ENCODE measurements at regions not wholly inside any gene's neighbourhood (a gene's known extent, or its start where the extent isn't known, plus 50 kb on each side); places are given as distances from the start of the nearest gene placed in this dataset.

DNA sequence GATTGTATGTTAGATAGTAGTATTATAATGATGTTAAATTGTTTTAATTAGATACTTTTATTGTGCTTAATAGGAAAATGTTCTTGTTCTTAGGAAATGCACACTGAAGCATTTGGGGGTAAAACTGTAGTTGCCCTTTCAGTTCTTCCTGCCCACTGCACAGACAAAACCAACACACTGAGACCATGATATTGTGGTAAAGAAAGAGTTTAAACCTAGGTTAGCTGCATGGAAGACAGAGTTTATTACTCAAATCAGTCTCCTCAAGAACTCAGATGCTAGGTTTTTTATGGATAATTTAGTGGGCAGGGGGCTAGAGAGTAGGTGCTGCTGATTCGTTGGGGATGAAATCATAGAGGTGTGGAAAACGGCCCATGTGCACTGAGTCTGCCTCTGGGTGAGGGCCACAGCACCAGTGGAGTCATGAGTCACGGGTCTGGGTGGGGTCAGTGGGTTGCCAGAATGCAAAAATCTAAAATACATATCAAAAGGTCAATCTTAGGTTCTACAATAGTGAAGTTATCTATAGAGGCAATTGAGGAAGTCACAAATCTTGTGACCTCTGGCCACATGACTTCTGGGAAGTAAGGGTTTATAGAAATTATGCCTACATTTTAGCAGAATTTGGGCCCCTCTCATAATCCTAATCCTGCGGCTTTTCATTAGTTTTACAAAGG lies 124.8 kb upstream of the FOXN2 start:
- H3K9me3 Mint-ChIP-seq: peaks cover 0 to 8% (median 0%) of the 10 kb centered on the region in 3 donors
- H3K27ac ChIP-seq (ENCODE audit: low read length): no peak overlapping the region
- H3K36me3 Mint-ChIP-seq: no peaks in the 10 kb centered on the region
- no peak for ATAC-seq (replicated peaks in 1 of 4)
- no peaks in the 10 kb centered on the region for H3K27me3 ChIP-seq (replicated peaks in 1 of 2; ENCODE audit: control insufficient read depth in 2 of 2, extremely low read depth in 1 of 2, insufficient read depth in 2 of 2, low read length in 1 of 2)
- H3K27me3 Mint-ChIP-seq: peaks cover 0 to 2% of the 10 kb centered on the region in 2 donors
- no peak overlapping the region for H3K4me3 ChIP-seq (ENCODE audit: control insufficient read depth in 1 of 2, extremely low read depth in 1 of 2, low read length in 1 of 2)
- no peak overlapping the region for H3K4me3 Mint-ChIP-seq
- H3K27ac Mint-ChIP-seq: no peak overlapping the region
- DNase-seq: peak in 1 of 35 experiments; percentile 6
- H3K4me1 Mint-ChIP-seq: no peaks in the 10 kb centered on the region
- H3K36me3 ChIP-seq (ENCODE audit: control insufficient read depth in 2 of 2, extremely low read depth in 1 of 2, insufficient read depth in 1 of 2, low read length in 1 of 2): no peaks in the 10 kb centered on the region
- CTCF ChIA-PET: no interaction called here
- 78% methylated on average over 2 of the region's 4 CpGs for WGBS (ENCODE audit: insufficient coverage)
- H3K9me3 ChIP-seq: no peaks in the 10 kb centered on the region
- no peaks in the 10 kb centered on the region for H3K4me1 ChIP-seq (ENCODE audit: control insufficient read depth in 1 of 2, extremely low read depth in 1 of 2, insufficient read depth in 2 of 2, low read length in 2 of 2)
- POLR2A ChIA-PET: no interaction called here

- H3K27me3 ChIP-seq (replicated peaks in 1 of 2; ENCODE audit: control insufficient read depth in 2 of 2, extremely low read depth in 1 of 2, insufficient read depth in 2 of 2, low read length in 1 of 2): no peaks in the 10 kb centered on the region
- CTCF ChIA-PET: no interaction called here
- H3K27ac Mint-ChIP-seq: no peak overlapping the region
- peaks cover 0 to 8% (median 0%) of the 10 kb centered on the region in 3 donors for H3K9me3 Mint-ChIP-seq
- H3K4me1 ChIP-seq (ENCODE audit: control insufficient read depth in 1 of 2, extremely low read depth in 1 of 2, insufficient read depth in 2 of 2, low read length in 2 of 2): no peaks in the 10 kb centered on the region
- POLR2A ChIA-PET: no interaction called here
- no CpG with 5 or more reads among the region's 2 CpGs for WGBS (ENCODE audit: insufficient coverage)
- H3K4me1 Mint-ChIP-seq: no peaks in the 10 kb centered on the region
- no peak for ATAC-seq (replicated peaks in 1 of 4)
- no peaks in the 10 kb centered on the region for H3K36me3 Mint-ChIP-seq
- no peak overlapping the region for H3K4me3 ChIP-seq (ENCODE audit: control insufficient read depth in 1 of 2, extremely low read depth in 1 of 2, low read length in 1 of 2)
- H3K27me3 Mint-ChIP-seq: peaks cover 0 to 2% of the 10 kb centered on the region in 2 donors
- no peak overlapping the region for H3K27ac ChIP-seq (ENCODE audit: low read length)
- no peaks in the 10 kb centered on the region for H3K36me3 ChIP-seq (ENCODE audit: control insufficient read depth in 2 of 2, extremely low read depth in 1 of 2, insufficient read depth in 1 of 2, low read length in 1 of 2)
- DNase-seq: no peak
- H3K4me3 Mint-ChIP-seq: no peak overlapping the region
- no peaks in the 10 kb centered on the region for H3K9me3 ChIP-seq
Measured at GRCh38 chr2:48190230-48190629, 124.3 kb upstream of the FOXN2 start.

GRCh38 chr2:48194641-48195040 lies 119.8 kb upstream of the FOXN2 start:
- H3K27me3 Mint-ChIP-seq: no peaks in the 10 kb centered on the region
- Histone ChIP-seq H3K4me1 (ENCODE audit: control insufficient read depth in 1 of 2, extremely low read depth in 1 of 2, insufficient read depth in 2 of 2, low read length in 2 of 2) (no peaks in the 10 kb centered on the region), H3K27ac (ENCODE audit: low read length) (no peak overlapping the region), H3K4me3 (ENCODE audit: control insufficient read depth in 1 of 2, extremely low read depth in 1 of 2, low read length in 1 of 2) (no peak overlapping the region), H3K27me3 (replicated peaks in 1 of 2; ENCODE audit: control insufficient read depth in 2 of 2, extremely low read depth in 1 of 2, insufficient read depth in 2 of 2, low read length in 1 of 2) (no peaks in the 10 kb centered on the region), H3K9me3 (no peaks in the 10 kb centered on the region), H3K36me3 (ENCODE audit: control insufficient read depth in 2 of 2, extremely low read depth in 1 of 2, insufficient read depth in 1 of 2, low read length in 1 of 2) (no peaks in the 10 kb centered on the region)
- ChIA-PET CTCF (no interaction called here), POLR2A (no interaction called here)
- no peaks in the 10 kb centered on the region for H3K36me3 Mint-ChIP-seq
- peaks cover 0 to 2% (median 0%) of the 10 kb centered on the region in 3 donors for H3K9me3 Mint-ChIP-seq
- no peaks in the 10 kb centered on the region for H3K4me1 Mint-ChIP-seq
- whole genome bisulfite sequencing (ENCODE audit: insufficient coverage): 9% methylated on average over 1 of the region's 1 CpG
- no peak overlapping the region for H3K27ac Mint-ChIP-seq
- no peak for ATAC-seq (replicated peaks in 1 of 4)
- H3K4me3 Mint-ChIP-seq: no peak overlapping the region
- no peak for DNase-seq

GRCh38 chr2:48195169-48195568 lies 119.3 kb upstream of the FOXN2 start:
- Mint-ChIP-seq H3K4me3 (no peak overlapping the region), H3K9me3 (no peaks in the 10 kb centered on the region), H3K36me3 (no peaks in the 10 kb centered on the region), H3K4me1 (no peaks in the 10 kb centered on the region), H3K27me3 (no peaks in the 10 kb centered on the region), H3K27ac (no peak overlapping the region)
- Histone ChIP-seq H3K27ac (ENCODE audit: low read length) (no peak overlapping the region), H3K36me3 (ENCODE audit: control insufficient read depth in 2 of 2, extremely low read depth in 1 of 2, insufficient read depth in 1 of 2, low read length in 1 of 2) (no peaks in the 10 kb centered on the region), H3K27me3 (replicated peaks in 1 of 2; ENCODE audit: control insufficient read depth in 2 of 2, extremely low read depth in 1 of 2, insufficient read depth in 2 of 2, low read length in 1 of 2) (no peaks in the 10 kb centered on the region), H3K9me3 (no peaks in the 10 kb centered on the region), H3K4me1 (ENCODE audit: control insufficient read depth in 1 of 2, extremely low read depth in 1 of 2, insufficient read depth in 2 of 2, low read length in 2 of 2) (no peaks in the 10 kb centered on the region), H3K4me3 (ENCODE audit: control insufficient read depth in 1 of 2, extremely low read depth in 1 of 2, low read length in 1 of 2) (no peak overlapping the region)
- ChIA-PET POLR2A (no interaction called here), CTCF (no interaction called here)
- no peak for ATAC-seq (replicated peaks in 1 of 4)
- whole genome bisulfite sequencing (ENCODE audit: insufficient coverage): 88% methylated on average over 1 of the region's 3 CpGs
- DNase-seq: no peak

DNA sequence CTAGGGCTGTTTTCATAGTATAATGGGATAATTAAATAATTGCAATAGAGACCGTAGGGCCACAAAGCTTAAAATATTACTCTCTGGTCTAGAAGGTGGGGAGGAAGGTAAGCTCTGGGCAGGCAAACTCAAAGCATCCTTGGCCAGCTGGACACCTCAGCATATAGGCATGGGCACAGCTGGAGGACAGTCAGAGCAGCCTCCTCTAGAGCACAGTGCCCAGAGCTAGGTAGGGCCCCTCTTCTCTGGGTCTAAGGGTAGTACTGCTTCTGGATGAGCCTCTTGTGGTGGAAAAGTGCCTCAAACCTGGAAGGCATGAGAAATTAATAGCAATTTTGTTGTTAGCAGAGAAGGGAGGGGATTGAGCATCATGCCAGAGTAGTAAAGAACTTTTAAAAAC lies 116.9 kb upstream of the FOXN2 start:
- Histone ChIP-seq H3K27me3 (replicated peaks in 1 of 2; ENCODE audit: control insufficient read depth in 2 of 2, extremely low read depth in 1 of 2, insufficient read depth in 2 of 2, low read length in 1 of 2) (no peaks in the 10 kb centered on the region), H3K36me3 (ENCODE audit: control insufficient read depth in 2 of 2, extremely low read depth in 1 of 2, insufficient read depth in 1 of 2, low read length in 1 of 2) (no peaks in the 10 kb centered on the region), H3K4me1 (ENCODE audit: control insufficient read depth in 1 of 2, extremely low read depth in 1 of 2, insufficient read depth in 2 of 2, low read length in 2 of 2) (no peaks in the 10 kb centered on the region), H3K4me3 (ENCODE audit: control insufficient read depth in 1 of 2, extremely low read depth in 1 of 2, low read length in 1 of 2) (no peak overlapping the region), H3K27ac (ENCODE audit: low read length) (no peak overlapping the region), H3K9me3 (no peaks in the 10 kb centered on the region)
- ATAC-seq (replicated peaks in 1 of 4) (no peak), DNase-seq (no peak)
- Mint-ChIP-seq H3K27ac (no peak overlapping the region), H3K9me3 (no peaks in the 10 kb centered on the region), H3K36me3 (no peaks in the 10 kb centered on the region), H3K4me3 (no peak overlapping the region), H3K4me1 (no peaks in the 10 kb centered on the region), H3K27me3 (no peaks in the 10 kb centered on the region)
- WGBS (ENCODE audit: insufficient coverage): 100% methylated on average over 1 of the region's 1 CpG
- ChIA-PET CTCF (no interaction called here), POLR2A (no interaction called here)

GRCh38 chr2:48198371-48198770 lies 116.1 kb upstream of the FOXN2 start:
- POLR2A ChIA-PET: no interaction called here
- no peaks in the 10 kb centered on the region for H3K9me3 Mint-ChIP-seq
- Histone ChIP-seq H3K27me3 (replicated peaks in 1 of 2; ENCODE audit: control insufficient read depth in 2 of 2, extremely low read depth in 1 of 2, insufficient read depth in 2 of 2, low read length in 1 of 2) (no peaks in the 10 kb centered on the region), H3K36me3 (ENCODE audit: control insufficient read depth in 2 of 2, extremely low read depth in 1 of 2, insufficient read depth in 1 of 2, low read length in 1 of 2) (no peaks in the 10 kb centered on the region), H3K4me1 (ENCODE audit: control insufficient read depth in 1 of 2, extremely low read depth in 1 of 2, insufficient read depth in 2 of 2, low read length in 2 of 2) (no peaks in the 10 kb centered on the region), H3K27ac (ENCODE audit: low read length) (no peak overlapping the region), H3K4me3 (ENCODE audit: control insufficient read depth in 1 of 2, extremely low read depth in 1 of 2, low read length in 1 of 2) (no peak overlapping the region), H3K9me3 (no peaks in the 10 kb centered on the region)
- no peak for DNase-seq
- no CpG with 5 or more reads among the region's 1 CpG for WGBS (ENCODE audit: insufficient coverage)
- CTCF ChIA-PET: no interaction called here
- no peaks in the 10 kb centered on the region for H3K4me1 Mint-ChIP-seq
- no peaks in the 10 kb centered on the region for H3K36me3 Mint-ChIP-seq
- no peaks in the 10 kb centered on the region for H3K27me3 Mint-ChIP-seq
- no peak overlapping the region for H3K27ac Mint-ChIP-seq
- ATAC-seq (replicated peaks in 1 of 4): no peak
- no peak overlapping the region for H3K4me3 Mint-ChIP-seq

GRCh38 chr2:48199070-48199469 lies 115.4 kb upstream of the FOXN2 start:
- CTCF ChIA-PET: no interaction called here
- Histone ChIP-seq H3K4me1 (ENCODE audit: control insufficient read depth in 1 of 2, extremely low read depth in 1 of 2, insufficient read depth in 2 of 2, low read length in 2 of 2) (no peaks in the 10 kb centered on the region), H3K27ac (ENCODE audit: low read length) (no peak overlapping the region), H3K9me3 (no peaks in the 10 kb centered on the region), H3K4me3 (ENCODE audit: control insufficient read depth in 1 of 2, extremely low read depth in 1 of 2, low read length in 1 of 2) (no peak overlapping the region), H3K36me3 (ENCODE audit: control insufficient read depth in 2 of 2, extremely low read depth in 1 of 2, insufficient read depth in 1 of 2, low read length in 1 of 2) (no peaks in the 10 kb centered on the region), H3K27me3 (replicated peaks in 1 of 2; ENCODE audit: control insufficient read depth in 2 of 2, extremely low read depth in 1 of 2, insufficient read depth in 2 of 2, low read length in 1 of 2) (no peaks in the 10 kb centered on the region)
- POLR2A ChIA-PET: no interaction called here
- ATAC-seq (replicated peaks in 1 of 4) (no peak), DNase-seq (no peak)
- Mint-ChIP-seq H3K36me3 (no peaks in the 10 kb centered on the region), H3K4me3 (no peak overlapping the region), H3K9me3 (no peaks in the 10 kb centered on the region), H3K27me3 (no peaks in the 10 kb centered on the region), H3K4me1 (no peaks in the 10 kb centered on the region), H3K27ac (peak overlapping the region in 1 of 2 donors; percentile 25)
- 100% methylated on average over 2 of the region's 7 CpGs for WGBS (ENCODE audit: insufficient coverage)

Data from T-cell (primary cell).